ENCODE measurements at regions not wholly inside any gene's neighbourhood (a gene's known extent, or its start where the extent isn't known, plus 50 kb on each side); places are given as distances from the start of the nearest gene placed in this dataset.

GRCh38 chr5:125912028-125912427, 511.2 kb upstream of the GRAMD2B start:
- TF ChIP-seq TEAD4 (IDR thresholded peaks at IDR 0.05) (no peak), EGR1 (IDR thresholded peaks at IDR 0.05) (no peak), ZBTB7A (IDR thresholded peaks at IDR 0.05; ENCODE audit: low read depth) (no peak), TCF12 (IDR thresholded peaks at IDR 0.05; ENCODE audit: low read depth) (no peak), NFIC (IDR thresholded peaks at IDR 0.05) (no peak), FOXM1 (IDR thresholded peaks at IDR 0.05; ENCODE audit: borderline replicate concordance, low read depth) (no peak), CEBPB (IDR thresholded peaks at IDR 0.05) (no peak)

DNA sequence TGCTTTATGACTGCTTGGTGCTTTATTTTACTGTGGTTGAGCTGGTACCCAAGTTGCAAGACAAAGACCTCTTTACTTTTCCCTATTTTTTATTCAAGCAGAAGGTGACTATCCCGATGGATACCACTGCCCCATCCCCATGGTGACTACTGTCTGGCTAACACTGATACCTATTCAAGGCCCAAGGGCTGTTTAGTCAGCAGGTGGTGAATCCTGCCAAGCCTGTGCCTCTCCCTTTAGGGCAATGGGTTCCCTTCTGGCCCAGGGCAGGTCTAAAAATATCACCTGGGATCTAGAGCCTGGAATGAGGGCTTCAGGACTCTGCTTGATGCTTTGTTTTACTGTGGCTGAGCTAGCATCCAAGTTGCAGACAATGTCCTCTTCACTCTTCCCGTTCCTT, 510.0 kb upstream of the GRAMD2B start:
- TF ChIP-seq ZBTB7A (IDR thresholded peaks at IDR 0.05; ENCODE audit: low read depth) (no peak), RAD21 (IDR thresholded peaks at IDR 0.05; ENCODE audit: low read depth) (no peak)
- TF ChIP-seq, protein P1, sequence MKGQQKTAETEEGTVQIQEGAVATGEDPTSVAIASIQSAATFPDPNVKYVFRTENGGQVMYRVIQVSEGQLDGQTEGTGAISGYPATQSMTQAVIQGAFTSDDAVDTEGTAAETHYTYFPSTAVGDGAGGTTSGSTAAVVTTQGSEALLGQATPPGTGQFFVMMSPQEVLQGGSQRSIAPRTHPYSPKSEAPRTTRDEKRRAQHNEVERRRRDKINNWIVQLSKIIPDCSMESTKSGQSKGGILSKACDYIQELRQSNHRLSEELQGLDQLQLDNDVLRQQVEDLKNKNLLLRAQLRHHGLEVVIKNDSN (IDR thresholded peaks at IDR 0.05), result no peak

- no peak for TF ChIP-seq EGR1 (IDR thresholded peaks at IDR 0.05)
- TF ChIP-seq FOXM1 (IDR thresholded peaks at IDR 0.05; ENCODE audit: borderline replicate concordance, low read depth), result no peak
- no peak for TF ChIP-seq TEAD4 (IDR thresholded peaks at IDR 0.05)
- TF ChIP-seq EP300 (IDR thresholded peaks at IDR 0.05; ENCODE audit: borderline replicate concordance), result no peak
- TF ChIP-seq YY1 (IDR thresholded peaks at IDR 0.05; ENCODE audit: low read depth), result no peak
- no peak for TF ChIP-seq CEBPB (IDR thresholded peaks at IDR 0.05)
- TF ChIP-seq CREB1 (IDR thresholded peaks at IDR 0.05; ENCODE audit: low read depth), result no peak
- TF ChIP-seq NFIC (IDR thresholded peaks at IDR 0.05), result no peak
- no peak for TF ChIP-seq ZBTB7A (IDR thresholded peaks at IDR 0.05; ENCODE audit: low read depth)
- TF ChIP-seq RAD21 (IDR thresholded peaks at IDR 0.05; ENCODE audit: low read depth), result no peak
- TF ChIP-seq, protein P2, sequence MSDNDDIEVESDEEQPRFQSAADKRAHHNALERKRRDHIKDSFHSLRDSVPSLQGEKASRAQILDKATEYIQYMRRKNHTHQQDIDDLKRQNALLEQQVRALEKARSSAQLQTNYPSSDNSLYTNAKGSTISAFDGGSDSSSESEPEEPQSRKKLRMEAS (IDR thresholded peaks at IDR 0.05), result no peak
- no peak for TF ChIP-seq TAF1 (IDR thresholded peaks at IDR 0.05; ENCODE audit: low read depth)
- TF ChIP-seq, protein P3, sequence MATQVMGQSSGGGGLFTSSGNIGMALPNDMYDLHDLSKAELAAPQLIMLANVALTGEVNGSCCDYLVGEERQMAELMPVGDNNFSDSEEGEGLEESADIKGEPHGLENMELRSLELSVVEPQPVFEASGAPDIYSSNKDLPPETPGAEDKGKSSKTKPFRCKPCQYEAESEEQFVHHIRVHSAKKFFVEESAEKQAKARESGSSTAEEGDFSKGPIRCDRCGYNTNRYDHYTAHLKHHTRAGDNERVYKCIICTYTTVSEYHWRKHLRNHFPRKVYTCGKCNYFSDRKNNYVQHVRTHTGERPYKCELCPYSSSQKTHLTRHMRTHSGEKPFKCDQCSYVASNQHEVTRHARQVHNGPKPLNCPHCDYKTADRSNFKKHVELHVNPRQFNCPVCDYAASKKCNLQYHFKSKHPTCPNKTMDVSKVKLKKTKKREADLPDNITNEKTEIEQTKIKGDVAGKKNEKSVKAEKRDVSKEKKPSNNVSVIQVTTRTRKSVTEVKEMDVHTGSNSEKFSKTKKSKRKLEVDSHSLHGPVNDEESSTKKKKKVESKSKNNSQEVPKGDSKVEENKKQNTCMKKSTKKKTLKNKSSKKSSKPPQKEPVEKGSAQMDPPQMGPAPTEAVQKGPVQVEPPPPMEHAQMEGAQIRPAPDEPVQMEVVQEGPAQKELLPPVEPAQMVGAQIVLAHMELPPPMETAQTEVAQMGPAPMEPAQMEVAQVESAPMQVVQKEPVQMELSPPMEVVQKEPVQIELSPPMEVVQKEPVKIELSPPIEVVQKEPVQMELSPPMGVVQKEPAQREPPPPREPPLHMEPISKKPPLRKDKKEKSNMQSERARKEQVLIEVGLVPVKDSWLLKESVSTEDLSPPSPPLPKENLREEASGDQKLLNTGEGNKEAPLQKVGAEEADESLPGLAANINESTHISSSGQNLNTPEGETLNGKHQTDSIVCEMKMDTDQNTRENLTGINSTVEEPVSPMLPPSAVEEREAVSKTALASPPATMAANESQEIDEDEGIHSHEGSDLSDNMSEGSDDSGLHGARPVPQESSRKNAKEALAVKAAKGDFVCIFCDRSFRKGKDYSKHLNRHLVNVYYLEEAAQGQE (IDR thresholded peaks at IDR 0.05; ENCODE audit: low read depth), result no peak
- no peak for TF ChIP-seq TCF12 (IDR thresholded peaks at IDR 0.05; ENCODE audit: low read depth)
- TF ChIP-seq, protein P1 (IDR thresholded peaks at IDR 0.05), result no peak
Observed at GRCh38 chr5:125914471-125914870, 508.7 kb upstream of the GRAMD2B start.

- no peak for TF ChIP-seq RAD21 (IDR thresholded peaks at IDR 0.05; ENCODE audit: low read depth)
- TF ChIP-seq YY1 (IDR thresholded peaks at IDR 0.05; ENCODE audit: low read depth), result no peak
- TF ChIP-seq, protein P3 (IDR thresholded peaks at IDR 0.05; ENCODE audit: low read depth), result no peak
- no peak for TF ChIP-seq TEAD4 (IDR thresholded peaks at IDR 0.05)
- TF ChIP-seq TAF1 (IDR thresholded peaks at IDR 0.05; ENCODE audit: low read depth), result no peak
- no peak for TF ChIP-seq CREB1 (IDR thresholded peaks at IDR 0.05; ENCODE audit: low read depth)
Observed at GRCh38 chr5:125926172-125926571, 497.0 kb upstream of the GRAMD2B start.

DNA sequence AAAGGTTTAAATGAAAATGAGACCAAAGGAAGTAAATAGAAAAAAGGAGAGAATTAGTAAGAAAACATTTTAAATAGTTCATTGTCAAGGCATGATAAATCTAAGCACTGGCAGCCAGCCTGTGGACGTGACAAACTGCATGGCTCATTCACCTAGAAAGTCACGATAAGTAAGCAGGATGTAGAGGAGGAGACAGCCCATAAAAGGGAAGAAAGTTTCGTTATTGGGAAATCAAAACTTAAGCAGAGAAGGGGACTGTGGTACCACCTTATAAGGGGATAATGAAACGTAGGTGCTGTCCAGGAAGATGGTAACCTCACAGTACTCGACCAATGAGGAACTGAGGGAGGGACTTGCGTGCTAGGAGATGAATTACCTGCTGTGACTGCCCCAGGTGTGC, 494.5 kb upstream of the GRAMD2B start:
- TF ChIP-seq FOXM1 (IDR thresholded peaks at IDR 0.05; ENCODE audit: borderline replicate concordance, low read depth), result no peak
- TF ChIP-seq, protein P1 (IDR thresholded peaks at IDR 0.05), result no peak
- TF ChIP-seq, protein P3 (IDR thresholded peaks at IDR 0.05; ENCODE audit: low read depth), result no peak
- TF ChIP-seq CEBPB (IDR thresholded peaks at IDR 0.05), result no peak
- TF ChIP-seq TCF12 (IDR thresholded peaks at IDR 0.05; ENCODE audit: low read depth), result no peak
- TF ChIP-seq NFIC (IDR thresholded peaks at IDR 0.05), result no peak
- no peak for TF ChIP-seq RAD21 (IDR thresholded peaks at IDR 0.05; ENCODE audit: low read depth)
- no peak for TF ChIP-seq TEAD4 (IDR thresholded peaks at IDR 0.05)
- no peak for TF ChIP-seq EGR1 (IDR thresholded peaks at IDR 0.05)
- no peak for TF ChIP-seq CREB1 (IDR thresholded peaks at IDR 0.05; ENCODE audit: low read depth)
- TF ChIP-seq ZBTB7A (IDR thresholded peaks at IDR 0.05; ENCODE audit: low read depth), result no peak
- TF ChIP-seq YY1 (IDR thresholded peaks at IDR 0.05; ENCODE audit: low read depth), result no peak
- TF ChIP-seq, protein P2 (IDR thresholded peaks at IDR 0.05), result no peak
